Memory B cell (primary cell): ENCODE measurements at regions not wholly inside any gene's neighbourhood (a gene's known extent, or its start where the extent isn't known, plus 50 kb on each side); places are given as distances from the start of the nearest gene placed in this dataset.

Source experiments
- ATAC-seq: fragments of 150-1000 bp; cut with Tn5 transposase; 2 replicates; pipeline ENCODE4 v1.10.0; 2021; ENCODE audit warnings: low read depth, mild to moderate bottlenecking, moderate library complexity
- DNase-seq, 2 donors: peaks; one replicate each; pipeline ENCODE4 v3.0.0; 2022; ENCODE audit warnings: low spot score in 2 of 2
- H3K27ac Mint-ChIP-seq: one replicate; pipeline ENCODE4 v1.8.0; 2022; ENCODE audit warnings: mild to moderate bottlenecking, moderate library complexity, mixed read lengths
- H3K27me3 Mint-ChIP-seq: one replicate; pipeline ENCODE4 v1.8.0; 2022; ENCODE audit warnings: mixed read lengths
- H3K36me3 Mint-ChIP-seq: one replicate; pipeline ENCODE4 v1.8.0; 2022; ENCODE audit warnings: mild to moderate bottlenecking, mixed read lengths
- H3K4me1 Mint-ChIP-seq: one replicate; pipeline ENCODE4 v1.8.0; 2022; ENCODE audit warnings: mixed read lengths
- H3K4me3 Mint-ChIP-seq: one replicate; pipeline ENCODE4 v1.8.0; 2022; ENCODE audit warnings: mild to moderate bottlenecking, moderate library complexity, mixed read lengths
- H3K9me3 Mint-ChIP-seq: one replicate; pipeline ENCODE4 v1.8.0; 2022; ENCODE audit warnings: mixed read lengths

GRCh38 chr13:39967199-39967959 lies 311.9 kb downstream of the COG6 start:
- Mint-ChIP-seq H3K4me1 (no peaks in the 10 kb centered on the region), H3K27ac (no peak overlapping the region), H3K4me3 (no peak overlapping the region), H3K36me3 (no peaks in the 10 kb centered on the region), H3K27me3 (peaks cover 10% of the 10 kb centered on the region), H3K9me3 (no peaks in the 10 kb centered on the region)
- no peak for DNase-seq
- no peak for ATAC-seq

- H3K4me1 Mint-ChIP-seq, result no peaks in the 10 kb centered on the region
- no peak overlapping the region for H3K4me3 Mint-ChIP-seq
- H3K27ac Mint-ChIP-seq, result no peak overlapping the region
- H3K9me3 Mint-ChIP-seq, result no peaks in the 10 kb centered on the region
- no peak for DNase-seq
- H3K36me3 Mint-ChIP-seq, result no peaks in the 10 kb centered on the region
- peaks cover 10% of the 10 kb centered on the region for H3K27me3 Mint-ChIP-seq
- no peak for ATAC-seq
These were observed 313.4 kb downstream of the COG6 start for GRCh38 chr13:39968646-39969475.

- no peak overlapping the region for H3K27ac Mint-ChIP-seq
- H3K36me3 Mint-ChIP-seq, result no peaks in the 10 kb centered on the region
- peaks cover 10% of the 10 kb centered on the region for H3K27me3 Mint-ChIP-seq
- DNase-seq (no peak), ATAC-seq (no peak)
- H3K9me3 Mint-ChIP-seq, result no peaks in the 10 kb centered on the region
- H3K4me3 Mint-ChIP-seq, result no peak overlapping the region
- H3K4me1 Mint-ChIP-seq, result no peaks in the 10 kb centered on the region
These were observed 314.9 kb downstream of the COG6 start for GRCh38 chr13:39970177-39970846.

GRCh38 chr13:39971526-39971925 lies 316.1 kb downstream of the COG6 start:
- Mint-ChIP-seq H3K4me1 (no peaks in the 10 kb centered on the region), H3K27ac (no peak overlapping the region), H3K9me3 (no peaks in the 10 kb centered on the region), H3K4me3 (no peak overlapping the region), H3K36me3 (no peaks in the 10 kb centered on the region), H3K27me3 (peaks cover 10% of the 10 kb centered on the region)
- DNase-seq (no peak), ATAC-seq (no peak)

GRCh38 chr13:39976481-39976880 lies 321.0 kb downstream of the COG6 start:
- no peak overlapping the region for H3K4me3 Mint-ChIP-seq
- peaks cover 1% of the 10 kb centered on the region for H3K27me3 Mint-ChIP-seq
- H3K27ac Mint-ChIP-seq, result no peak overlapping the region
- no peaks in the 10 kb centered on the region for H3K4me1 Mint-ChIP-seq
- no peaks in the 10 kb centered on the region for H3K9me3 Mint-ChIP-seq
- no peaks in the 10 kb centered on the region for H3K36me3 Mint-ChIP-seq
- ATAC-seq, result no peak
- DNase-seq, result no peak

DNA sequence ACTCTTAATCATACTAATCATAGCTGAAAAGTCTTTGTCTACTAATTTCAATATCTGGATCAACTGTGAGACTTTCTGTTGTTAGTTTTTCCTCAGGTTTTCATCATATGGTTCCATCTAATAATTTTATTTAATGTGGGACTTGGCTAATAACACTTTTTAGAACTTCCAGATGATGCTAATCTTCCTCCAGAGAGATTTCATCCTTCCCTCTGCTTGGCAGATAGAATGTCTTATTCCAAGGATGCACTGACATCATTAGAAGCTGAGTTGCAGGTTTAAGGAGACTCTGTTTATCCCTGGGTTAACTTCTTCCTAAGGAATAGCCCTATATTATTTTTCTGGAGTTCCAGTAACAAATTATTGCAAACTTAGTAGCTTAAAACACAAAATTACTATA lies 325.6 kb downstream of the COG6 start:
- no peaks in the 10 kb centered on the region for H3K36me3 Mint-ChIP-seq
- ATAC-seq (no peak), DNase-seq (no peak)
- H3K4me1 Mint-ChIP-seq, result no peaks in the 10 kb centered on the region
- peaks cover 2% of the 10 kb centered on the region for H3K9me3 Mint-ChIP-seq
- no peak overlapping the region for H3K27ac Mint-ChIP-seq
- no peak overlapping the region for H3K4me3 Mint-ChIP-seq
- peaks cover 4% of the 10 kb centered on the region for H3K27me3 Mint-ChIP-seq

DNA sequence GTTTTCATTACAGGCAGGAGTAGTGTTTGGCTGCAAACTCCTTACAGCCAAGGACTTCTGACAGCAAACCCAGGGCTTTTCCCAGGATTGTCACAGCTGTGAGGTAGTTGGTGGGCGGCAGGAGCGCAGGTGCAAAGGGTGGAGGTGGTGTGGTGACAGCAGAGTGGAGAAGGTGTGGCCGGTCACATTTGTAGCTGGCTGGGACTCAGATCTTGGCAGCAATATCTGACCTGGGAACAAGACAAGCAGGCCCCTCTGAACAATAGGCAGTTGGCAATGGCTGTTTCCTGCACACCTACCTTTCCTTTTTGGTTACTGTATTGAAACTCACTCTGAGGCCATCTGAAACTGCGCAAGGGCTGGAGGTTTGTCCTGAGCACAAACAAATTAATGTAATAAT lies 327.3 kb downstream of the COG6 start:
- Mint-ChIP-seq H3K36me3 (no peaks in the 10 kb centered on the region), H3K27me3 (peaks cover 5% of the 10 kb centered on the region), H3K27ac (no peak overlapping the region), H3K4me1 (no peaks in the 10 kb centered on the region), H3K9me3 (peaks cover 2% of the 10 kb centered on the region), H3K4me3 (no peak overlapping the region)
- DNase-seq, result no peak
- ATAC-seq, result no peak

GRCh38 chr13:39985071-39985470 lies 329.6 kb downstream of the COG6 start:
- ATAC-seq (no peak), DNase-seq (no peak)
- Mint-ChIP-seq H3K4me3 (no peak overlapping the region), H3K4me1 (no peaks in the 10 kb centered on the region), H3K27me3 (peaks cover 12% of the 10 kb centered on the region), H3K27ac (no peak overlapping the region), H3K9me3 (peaks cover 2% of the 10 kb centered on the region), H3K36me3 (no peaks in the 10 kb centered on the region)

DNA sequence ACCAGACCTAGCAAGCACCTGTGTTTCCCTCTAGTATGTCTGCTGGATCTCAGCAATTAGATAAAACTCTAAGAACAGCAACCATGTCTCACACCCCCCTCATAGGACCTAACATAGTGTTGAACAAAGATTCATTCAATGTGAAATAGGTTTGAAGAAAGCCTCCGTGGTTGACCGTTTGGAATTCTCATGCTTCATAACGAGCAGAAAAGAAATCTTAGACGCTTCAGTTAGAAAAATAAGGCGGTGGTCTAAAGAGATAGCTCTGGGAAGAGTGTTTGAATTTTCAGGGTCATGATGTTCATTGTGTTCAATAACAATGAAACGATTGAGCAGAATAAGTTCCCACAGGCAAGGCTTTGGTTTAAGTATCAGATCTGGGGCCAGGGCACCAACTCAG lies 332.9 kb downstream of the COG6 start:
- no peak for DNase-seq
- Mint-ChIP-seq H3K27ac (no peak overlapping the region), H3K36me3 (no peaks in the 10 kb centered on the region), H3K4me3 (no peak overlapping the region), H3K9me3 (no peaks in the 10 kb centered on the region), H3K4me1 (no peaks in the 10 kb centered on the region), H3K27me3 (peaks cover 12% of the 10 kb centered on the region)
- ATAC-seq, result no peak

DNA sequence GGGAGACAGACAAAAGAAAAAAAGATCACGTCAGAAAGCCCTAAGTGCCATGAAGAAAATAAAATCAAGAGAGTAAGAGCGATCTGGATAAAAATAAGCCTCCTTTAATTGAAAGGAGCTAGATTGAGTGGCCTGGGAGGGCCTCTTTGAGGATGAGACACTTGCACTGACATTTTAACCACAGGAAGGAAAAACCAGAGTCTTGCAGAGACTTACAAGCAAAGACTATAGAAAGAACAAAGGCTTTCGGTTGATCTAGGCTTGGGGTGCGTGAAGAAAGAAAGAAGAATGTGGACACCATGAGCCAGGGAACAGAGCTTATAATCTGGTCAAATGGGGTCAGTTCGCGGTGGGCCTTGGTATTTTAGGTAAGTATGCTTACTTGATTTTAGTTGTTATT lies 342.7 kb downstream of the COG6 start:
- Mint-ChIP-seq H3K4me3 (no peak overlapping the region), H3K27ac (no peak overlapping the region), H3K27me3 (peaks cover 9% of the 10 kb centered on the region), H3K9me3 (no peaks in the 10 kb centered on the region), H3K4me1 (no peaks in the 10 kb centered on the region), H3K36me3 (no peaks in the 10 kb centered on the region)
- ATAC-seq (no peak), DNase-seq (no peak)

DNA sequence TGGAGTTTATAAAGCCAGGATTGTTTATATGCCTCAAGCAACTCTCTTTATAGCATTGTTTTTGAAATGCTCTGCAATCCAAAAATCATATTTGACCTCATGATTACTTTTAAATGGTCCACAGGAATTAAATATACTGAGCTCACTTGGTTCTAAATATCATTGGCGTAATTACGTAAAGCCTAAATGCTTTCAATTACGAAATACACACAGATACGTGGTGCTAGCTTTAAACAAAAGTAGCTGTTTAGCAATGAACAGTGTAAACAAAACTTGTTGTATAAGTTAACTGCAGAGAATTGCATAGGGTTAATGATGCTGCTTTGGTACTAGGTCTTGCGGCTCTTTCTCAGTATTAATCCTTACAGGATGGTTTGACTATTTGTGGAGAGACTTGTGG lies 346.6 kb downstream of the COG6 start:
- no peak overlapping the region for H3K27ac Mint-ChIP-seq

GRCh38 chr13:40013554-40013953 lies 358.1 kb downstream of the COG6 start:
- DNase-seq (no peak), ATAC-seq (no peak)
- Mint-ChIP-seq H3K27me3 (peaks cover 4% of the 10 kb centered on the region), H3K4me3 (no peak overlapping the region), H3K36me3 (no peaks in the 10 kb centered on the region), H3K9me3 (peaks cover 2% of the 10 kb centered on the region), H3K27ac (no peak overlapping the region), H3K4me1 (no peaks in the 10 kb centered on the region)

More for the DNA sequence above, 346.6 kb downstream of the COG6 start:
- no peaks in the 10 kb centered on the region for H3K36me3 Mint-ChIP-seq
- H3K9me3 Mint-ChIP-seq, result no peaks in the 10 kb centered on the region
- DNase-seq (no peak), ATAC-seq (no peak)
- H3K4me1 Mint-ChIP-seq, result no peaks in the 10 kb centered on the region
- H3K4me3 Mint-ChIP-seq, result no peak overlapping the region
- peaks cover 6% of the 10 kb centered on the region for H3K27me3 Mint-ChIP-seq

DNA sequence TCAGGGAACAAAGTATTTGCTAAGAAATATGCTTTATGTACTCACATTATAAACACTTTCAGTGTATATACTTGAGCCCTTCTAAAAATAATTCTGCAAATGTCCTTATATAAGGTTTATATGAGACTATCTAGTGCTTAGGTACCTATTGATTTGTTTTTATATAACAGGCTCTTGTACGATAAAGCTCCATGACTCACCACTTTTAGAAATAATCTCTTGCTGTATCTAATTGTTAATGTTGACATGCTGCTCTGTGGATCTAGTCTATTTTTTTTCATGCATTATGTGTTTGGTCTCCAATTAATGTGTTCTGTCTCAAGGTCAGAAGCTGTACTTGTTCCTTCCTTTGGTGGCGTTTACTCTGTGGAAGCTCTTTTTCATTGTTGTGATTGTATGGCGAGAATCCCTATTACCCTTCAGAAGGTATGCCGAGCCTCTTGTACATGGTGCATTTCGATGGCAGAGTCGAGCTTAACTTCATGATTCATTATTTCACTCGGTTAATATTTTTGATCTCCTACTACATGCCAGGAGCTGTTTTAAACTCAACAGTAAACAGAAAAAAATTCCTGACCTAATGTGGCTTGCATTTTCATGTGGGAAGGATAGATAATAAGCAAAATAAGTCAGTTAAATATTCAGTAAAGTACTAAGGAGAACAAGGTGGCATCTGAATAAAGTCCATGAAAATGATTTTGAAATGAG lies 361.6 kb downstream of the COG6 start:
- Mint-ChIP-seq H3K27me3 (peaks cover 2% of the 10 kb centered on the region), H3K4me3 (no peak overlapping the region), H3K9me3 (no peaks in the 10 kb centered on the region), H3K36me3 (no peaks in the 10 kb centered on the region), H3K27ac (no peak overlapping the region), H3K4me1 (no peaks in the 10 kb centered on the region)
- ATAC-seq (no peak), DNase-seq (no peak)
